ENCODE measurements at regions not wholly inside any gene's neighbourhood (a gene's known extent, or its start where the extent isn't known, plus 50 kb on each side); places are given as distances from the start of the nearest gene placed in this dataset.

DNA sequence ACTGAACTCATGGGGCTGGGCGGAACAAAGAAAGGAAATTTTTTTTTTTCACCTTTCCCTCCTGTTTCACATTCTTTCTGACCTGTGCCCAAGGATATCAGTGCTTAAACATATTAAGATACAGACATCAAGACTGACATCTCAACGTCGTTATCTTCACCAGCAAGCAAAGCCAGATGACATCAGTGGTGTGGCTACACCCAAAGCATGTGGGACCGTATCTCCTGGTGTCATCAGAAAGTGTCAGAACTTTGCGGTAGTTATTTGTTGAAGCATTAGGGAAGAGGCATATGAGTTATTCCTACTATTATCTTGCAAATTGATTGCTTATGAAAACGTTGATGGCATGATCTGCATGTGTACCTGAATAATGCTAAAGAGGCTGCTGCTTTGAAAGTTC is 487.4 kb downstream of the TLE4 start:
- H3K4me3 ChIP-seq, result no peak overlapping the region
- DNase-seq (no peak), ATAC-seq (no peak)
- no peak overlapping the region for H3K27ac ChIP-seq
- H3K9me3 ChIP-seq, result no peaks in the 10 kb centered on the region
- no peaks in the 10 kb centered on the region for H3K36me3 ChIP-seq (ENCODE audit: insufficient read depth in 1 of 2, low read depth in 1 of 2)
- TF ChIP-seq, protein P1, sequence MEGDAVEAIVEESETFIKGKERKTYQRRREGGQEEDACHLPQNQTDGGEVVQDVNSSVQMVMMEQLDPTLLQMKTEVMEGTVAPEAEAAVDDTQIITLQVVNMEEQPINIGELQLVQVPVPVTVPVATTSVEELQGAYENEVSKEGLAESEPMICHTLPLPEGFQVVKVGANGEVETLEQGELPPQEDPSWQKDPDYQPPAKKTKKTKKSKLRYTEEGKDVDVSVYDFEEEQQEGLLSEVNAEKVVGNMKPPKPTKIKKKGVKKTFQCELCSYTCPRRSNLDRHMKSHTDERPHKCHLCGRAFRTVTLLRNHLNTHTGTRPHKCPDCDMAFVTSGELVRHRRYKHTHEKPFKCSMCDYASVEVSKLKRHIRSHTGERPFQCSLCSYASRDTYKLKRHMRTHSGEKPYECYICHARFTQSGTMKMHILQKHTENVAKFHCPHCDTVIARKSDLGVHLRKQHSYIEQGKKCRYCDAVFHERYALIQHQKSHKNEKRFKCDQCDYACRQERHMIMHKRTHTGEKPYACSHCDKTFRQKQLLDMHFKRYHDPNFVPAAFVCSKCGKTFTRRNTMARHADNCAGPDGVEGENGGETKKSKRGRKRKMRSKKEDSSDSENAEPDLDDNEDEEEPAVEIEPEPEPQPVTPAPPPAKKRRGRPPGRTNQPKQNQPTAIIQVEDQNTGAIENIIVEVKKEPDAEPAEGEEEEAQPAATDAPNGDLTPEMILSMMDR (IDR thresholded peaks at IDR 0.05), result no peak
- H3K27me3 ChIP-seq (ENCODE audit: insufficient read depth in 3 of 3, low read length in 2 of 3), result no peaks in the 10 kb centered on the region
- H3K4me1 ChIP-seq, result peaks cover 20% of the 10 kb centered on the region
- intact Hi-C loops (cut with DNase I), result no loop called here
- WGBS, 3 donors, result 90 to 93% (median 90%) methylated on average over 6 of the region's 6 CpGs

DNA sequence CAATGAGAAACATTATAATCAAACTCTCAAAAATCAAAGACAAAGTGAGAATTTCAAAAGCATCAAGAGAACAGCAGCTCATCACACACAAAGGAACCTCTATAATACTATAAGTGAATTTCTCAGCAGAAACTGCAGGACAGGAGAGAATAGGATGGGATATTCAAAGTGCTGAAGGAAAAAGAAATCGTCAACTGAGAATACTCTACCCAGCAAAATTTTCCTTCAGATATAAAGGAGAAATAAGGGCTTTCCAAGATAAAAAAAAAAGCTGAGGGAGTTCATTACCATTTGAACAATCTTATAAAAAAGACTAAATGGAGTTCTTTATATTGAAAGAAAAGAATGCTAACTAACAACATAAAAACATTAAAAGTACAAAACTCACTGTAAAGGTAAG is 481.1 kb downstream of the TLE4 start:
- DNase-seq (no peak), ATAC-seq (no peak)
- Histone ChIP-seq H3K4me1 (no peaks in the 10 kb centered on the region), H3K27me3 (ENCODE audit: insufficient read depth in 3 of 3, low read length in 2 of 3) (no peaks in the 10 kb centered on the region), H3K27ac (no peak overlapping the region), H3K4me3 (no peak overlapping the region), H3K9me3 (peaks cover 14% of the 10 kb centered on the region), H3K36me3 (ENCODE audit: insufficient read depth in 1 of 2, low read depth in 1 of 2) (no peaks in the 10 kb centered on the region)
- intact Hi-C loops (cut with DNase I), result no loop called here
- 89 to 97% (median 94%) methylated on average over 1 of the region's 1 CpG for WGBS, 3 donors
- TF ChIP-seq, protein P1 (IDR thresholded peaks at IDR 0.05), result no peak

DNA sequence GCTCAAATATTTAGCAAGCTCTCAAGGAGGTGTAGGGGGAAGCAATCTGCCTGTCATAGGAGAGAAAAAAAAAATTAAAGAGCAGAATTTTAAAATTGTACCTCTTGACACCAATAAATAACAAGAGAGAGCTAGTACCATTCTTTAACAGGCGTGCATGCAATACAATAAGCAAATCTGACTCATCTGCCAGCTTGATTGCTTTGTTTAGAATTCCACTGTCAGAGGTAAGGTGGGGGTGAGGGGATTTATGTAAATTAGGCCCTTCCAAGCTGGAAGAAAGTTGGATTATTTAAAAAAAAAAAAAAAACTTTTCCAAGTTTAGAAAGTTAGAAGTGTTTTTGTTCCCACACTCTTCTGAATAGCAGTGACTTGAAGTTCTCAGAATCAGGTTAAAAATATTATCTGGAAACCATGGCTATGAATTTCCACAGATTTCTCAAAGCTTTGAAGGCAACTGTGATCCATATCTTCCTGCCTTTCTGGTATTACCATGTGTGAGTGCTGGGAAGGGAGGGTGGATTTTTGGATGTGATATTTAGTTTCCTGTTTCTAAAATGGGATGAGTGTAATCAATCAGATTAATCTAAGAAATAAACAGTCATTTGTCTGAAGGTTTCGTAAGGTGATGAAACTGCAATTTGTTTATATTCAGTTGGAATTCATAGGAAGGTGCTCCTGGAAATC is 477.5 kb downstream of the TLE4 start:
- TF ChIP-seq, protein P1 (IDR thresholded peaks at IDR 0.05), result no peak
- Histone ChIP-seq H3K27ac (no peak overlapping the region), H3K4me1 (no peaks in the 10 kb centered on the region), H3K27me3 (ENCODE audit: insufficient read depth in 3 of 3, low read length in 2 of 3) (no peaks in the 10 kb centered on the region), H3K4me3 (no peak overlapping the region), H3K9me3 (peaks cover 14% of the 10 kb centered on the region), H3K36me3 (ENCODE audit: insufficient read depth in 1 of 2, low read depth in 1 of 2) (no peaks in the 10 kb centered on the region)
- ATAC-seq (no peak), DNase-seq (no peak)
- intact Hi-C loops (cut with DNase I), result no loop called here
- whole genome bisulfite sequencing, 3 donors, result 75 to 92% (median 80%) methylated on average over 2 of the region's 2 CpGs

DNA sequence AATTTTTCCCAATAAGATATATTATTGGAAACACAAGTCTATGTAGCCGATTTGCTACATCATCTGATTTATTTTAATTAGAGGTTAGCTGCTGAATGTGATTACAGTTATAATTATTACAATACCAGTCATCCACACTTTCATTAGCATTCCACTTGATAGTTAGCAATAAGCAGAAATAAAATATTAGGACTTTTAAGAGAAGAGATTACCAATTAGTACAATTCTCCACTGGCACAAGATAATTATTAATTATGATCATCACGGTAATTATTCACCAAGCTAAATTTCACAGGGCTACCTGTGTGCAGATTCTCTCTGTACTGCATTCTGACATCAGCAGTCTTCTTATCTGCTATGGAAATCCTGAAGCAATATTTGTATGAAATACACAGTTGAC is 474.7 kb downstream of the TLE4 start:
- TF ChIP-seq, protein P1 (IDR thresholded peaks at IDR 0.05), result no peak
- intact Hi-C loops (cut with DNase I), result no loop called here
- Histone ChIP-seq H3K36me3 (ENCODE audit: insufficient read depth in 1 of 2, low read depth in 1 of 2) (no peaks in the 10 kb centered on the region), H3K4me1 (no peaks in the 10 kb centered on the region), H3K9me3 (no peaks in the 10 kb centered on the region), H3K4me3 (no peak overlapping the region), H3K27ac (no peak overlapping the region), H3K27me3 (ENCODE audit: insufficient read depth in 3 of 3, low read length in 2 of 3) (no peaks in the 10 kb centered on the region)
- 94 to 97% (median 94%) methylated on average over 2 of the region's 2 CpGs for WGBS, 3 donors
- ATAC-seq (no peak), DNase-seq (no peak)

DNA sequence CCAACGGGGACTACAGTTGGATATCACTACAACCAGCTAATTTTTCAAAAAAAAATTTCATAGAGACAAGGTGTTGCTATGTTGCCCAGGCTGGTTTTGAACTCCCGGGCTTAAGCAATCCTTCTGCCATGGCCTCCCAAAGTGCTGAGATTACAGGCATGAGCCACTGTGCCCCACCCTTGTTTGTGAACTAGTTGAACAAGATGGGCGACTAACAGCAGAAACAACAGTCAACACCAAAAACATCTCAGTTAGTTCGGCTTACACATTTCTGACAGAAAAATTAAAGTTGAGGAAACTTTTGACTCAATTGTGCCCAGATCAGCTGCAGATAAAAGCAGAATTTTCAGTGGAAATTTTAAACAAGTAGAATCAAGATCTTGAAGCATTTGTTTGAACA is 470.1 kb downstream of the TLE4 start:
- Histone ChIP-seq H3K9me3 (no peaks in the 10 kb centered on the region), H3K27me3 (ENCODE audit: insufficient read depth in 3 of 3, low read length in 2 of 3) (no peaks in the 10 kb centered on the region), H3K4me3 (no peak overlapping the region), H3K4me1 (peaks cover 8% of the 10 kb centered on the region), H3K27ac (no peak overlapping the region), H3K36me3 (ENCODE audit: insufficient read depth in 1 of 2, low read depth in 1 of 2) (no peaks in the 10 kb centered on the region)
- intact Hi-C loops (cut with DNase I), result no loop called here
- ATAC-seq (no peak), DNase-seq (no peak)
- TF ChIP-seq, protein P1 (IDR thresholded peaks at IDR 0.05), result no peak
- WGBS, 3 donors, result 95 to 96% (median 95%) methylated on average over 4 of the region's 4 CpGs
